NCI-H226 (cell line): ENCODE measurements at regions not wholly inside any gene's neighbourhood (a gene's known extent, or its start where the extent isn't known, plus 50 kb on each side); places are given as distances from the start of the nearest gene placed in this dataset.

ENCODE experiments used
- DNase-seq: peaks from one replicate; pipeline ENCODE4 v3.0.0-alpha.2; 2015

DNA sequence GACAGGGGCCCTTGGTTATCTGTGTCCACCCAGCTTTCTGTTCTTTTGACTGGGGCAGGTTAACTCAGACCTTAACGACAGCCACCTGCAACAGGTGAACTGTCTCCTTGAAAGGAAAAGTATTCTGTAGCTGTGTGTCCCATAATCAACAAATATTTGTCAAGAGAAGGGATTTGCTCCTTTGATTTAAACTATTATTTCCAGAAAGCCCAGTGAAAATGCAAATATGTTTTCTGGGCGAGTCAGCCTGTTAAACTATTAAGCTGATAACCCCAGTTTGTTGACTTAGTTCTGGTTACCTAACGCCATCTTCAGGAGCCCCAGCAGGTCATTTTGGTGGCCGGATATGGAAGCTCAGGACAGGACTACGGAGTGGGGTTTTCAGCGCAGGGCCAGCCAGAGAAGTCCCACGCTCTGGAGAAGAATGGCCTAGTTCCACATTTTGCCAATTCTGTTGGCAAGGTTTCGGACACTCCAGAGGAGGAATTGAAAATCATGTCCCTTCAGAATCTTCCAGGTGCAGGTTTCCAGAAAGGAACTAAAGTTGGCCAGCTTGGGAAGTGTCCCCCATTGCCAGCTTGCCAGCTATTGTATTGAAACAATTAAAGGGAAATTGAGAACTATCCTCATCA, 54.5 kb downstream of the ADRA2A start:
- no peak for DNase-seq

DNA sequence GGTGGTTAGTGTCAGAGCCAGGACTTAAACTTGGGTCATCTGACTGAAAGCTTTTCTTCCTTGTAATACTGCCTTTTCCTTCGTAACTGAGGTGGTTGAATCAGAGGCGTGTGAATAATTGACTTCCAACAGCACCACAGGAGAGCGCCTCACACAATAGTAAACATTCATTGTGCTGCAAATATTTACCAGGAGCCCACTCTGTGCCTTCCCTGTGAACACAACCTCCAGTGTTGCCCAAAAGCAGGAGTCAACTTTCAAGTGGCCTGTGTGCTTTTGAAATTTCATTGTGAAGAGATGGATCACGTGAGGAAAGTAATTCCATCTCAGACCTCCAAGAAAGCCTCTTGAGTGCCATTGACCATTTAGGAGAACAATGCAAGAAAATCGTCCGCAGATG, 60.2 kb downstream of the ADRA2A start:
- no peak for DNase-seq

DNA sequence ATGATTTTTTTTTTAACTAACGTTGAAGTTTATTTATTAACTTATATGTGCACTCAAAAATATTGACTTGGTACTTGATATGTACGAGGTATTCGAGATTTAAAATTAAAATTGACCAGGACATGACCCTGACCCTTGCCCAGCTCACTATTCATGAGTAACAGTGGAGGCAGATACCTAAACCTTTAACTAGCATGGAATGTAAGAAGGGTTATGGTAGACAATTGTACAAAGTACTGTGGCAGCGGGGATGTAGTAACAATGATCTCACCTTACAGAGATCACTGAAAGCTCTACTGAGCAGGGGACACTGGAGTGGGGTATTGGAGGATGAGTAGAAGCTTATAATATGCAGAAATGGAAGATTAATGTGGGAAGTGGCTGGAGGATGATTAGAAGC, 60.8 kb downstream of the ADRA2A start:
- no peak for DNase-seq

DNA sequence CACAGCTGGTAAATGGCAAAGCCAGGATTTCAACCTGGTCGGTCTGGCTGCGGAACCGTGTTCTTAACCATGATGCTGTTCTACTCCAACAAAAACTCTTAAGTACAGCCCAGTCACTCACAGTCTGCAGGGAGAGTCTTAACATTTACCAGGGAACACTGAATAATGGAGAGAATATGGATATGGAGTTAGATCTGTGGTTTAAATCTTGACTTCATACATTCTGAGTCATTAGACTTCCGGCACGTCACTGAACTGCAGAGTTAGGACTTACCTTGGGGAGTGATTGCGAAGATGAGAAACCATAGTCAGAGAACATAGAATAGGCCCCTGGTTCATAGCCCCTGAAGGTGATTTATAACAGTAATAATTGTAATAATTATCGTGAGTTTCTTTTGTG, 61.7 kb downstream of the ADRA2A start:
- DNase-seq, result no peak

DNA sequence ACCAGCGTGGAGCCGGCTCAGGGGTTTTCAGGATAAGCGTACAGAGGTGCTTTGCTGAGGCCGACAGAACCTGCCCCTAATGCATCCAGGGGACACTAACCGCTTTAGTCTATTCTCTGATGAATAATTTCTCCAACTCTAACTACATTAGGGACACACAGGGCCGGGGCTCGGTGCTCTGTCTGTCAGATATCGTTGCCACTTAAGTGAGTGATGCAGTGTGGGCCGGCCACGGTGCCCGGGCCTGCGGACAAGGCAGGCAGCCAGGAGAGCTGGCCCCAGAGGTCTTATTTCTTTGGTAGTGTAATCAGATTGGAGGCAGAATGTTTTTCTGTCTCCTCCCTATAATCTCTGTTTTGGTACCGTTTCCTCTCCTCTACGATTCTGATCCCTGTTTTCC, 62.7 kb downstream of the ADRA2A start:
- DNase-seq, result no peak

DNA sequence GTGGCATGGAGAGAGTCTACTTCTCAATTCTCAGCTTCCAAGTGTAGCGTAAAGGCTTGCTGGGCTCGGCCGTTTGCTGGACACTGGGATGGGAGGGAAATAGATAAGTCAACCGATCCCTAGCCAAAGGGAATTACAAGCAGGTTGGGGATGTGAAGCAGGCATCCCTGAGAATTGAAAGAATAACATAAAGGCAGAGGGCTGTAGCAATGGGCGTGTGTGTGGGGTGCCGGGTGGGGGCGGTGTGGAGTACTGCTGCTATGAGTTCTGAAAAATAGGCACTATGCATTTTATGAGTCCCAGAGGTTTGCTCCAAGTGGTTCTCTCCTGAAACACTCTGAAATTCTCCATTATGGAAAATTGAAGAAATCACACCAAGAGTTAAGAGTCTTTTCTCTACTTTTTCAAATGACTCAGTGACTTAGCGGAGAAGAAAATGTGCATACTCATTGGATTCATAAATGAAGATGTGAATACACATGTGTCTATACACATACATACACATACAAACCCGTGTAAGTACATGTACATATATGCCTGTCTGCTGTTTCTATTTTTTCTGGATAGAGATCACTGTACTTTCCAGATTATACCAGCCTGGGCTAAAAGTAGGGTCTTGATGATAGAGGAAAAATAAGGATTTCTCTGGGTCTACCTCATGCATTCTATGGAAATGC, 65.4 kb downstream of the ADRA2A start:
- DNase-seq, result no peak

DNA sequence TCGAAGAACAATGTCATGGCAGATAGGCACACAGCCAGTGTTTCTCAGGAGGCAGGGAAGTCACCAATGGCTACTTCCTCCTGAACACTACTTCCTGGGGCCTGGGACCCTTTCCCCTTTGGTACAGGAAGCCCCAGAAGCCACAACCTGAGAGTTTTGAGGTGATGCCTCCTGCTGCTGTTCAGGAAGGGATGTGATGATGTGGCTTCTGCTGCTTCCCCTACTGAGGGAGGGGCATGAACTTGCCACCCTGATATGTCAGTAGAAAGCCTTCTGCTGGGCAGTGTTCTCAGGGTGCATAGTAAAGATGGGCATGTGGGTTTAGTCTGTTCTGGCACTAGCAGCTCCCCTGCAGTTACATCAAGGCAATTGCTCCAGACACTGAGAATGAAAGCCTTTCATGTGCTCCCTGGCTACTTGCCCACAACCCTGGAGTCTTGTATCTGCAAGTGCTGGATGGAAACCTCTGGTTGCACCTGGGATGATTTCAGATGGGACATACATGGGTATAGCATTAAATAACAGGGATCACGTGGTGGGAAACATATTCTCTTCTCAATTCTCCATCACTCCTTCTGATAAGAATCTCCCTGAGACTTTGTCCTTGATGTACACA, 69.3 kb downstream of the ADRA2A start:
- no peak for DNase-seq

DNA sequence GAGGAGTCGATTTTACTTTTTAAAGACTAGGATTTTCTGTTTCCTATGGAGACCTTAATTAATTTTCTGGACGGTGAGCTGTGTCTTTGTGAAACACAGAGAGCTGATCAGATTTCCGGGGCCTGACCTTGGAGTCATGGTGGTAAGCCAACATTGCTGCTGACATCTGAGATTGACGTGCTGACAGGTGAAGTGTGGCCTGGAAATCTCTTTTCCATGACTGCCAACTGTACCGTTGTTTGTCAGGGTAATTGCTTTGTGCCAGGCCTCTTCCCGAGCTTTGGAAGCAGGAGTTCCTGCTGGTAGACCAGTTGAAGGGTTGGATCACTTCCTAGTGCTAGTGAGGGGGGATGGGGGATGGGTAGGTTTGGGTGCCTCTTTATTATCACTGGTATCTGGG, 71.2 kb downstream of the ADRA2A start:
- DNase-seq, result no peak

DNA sequence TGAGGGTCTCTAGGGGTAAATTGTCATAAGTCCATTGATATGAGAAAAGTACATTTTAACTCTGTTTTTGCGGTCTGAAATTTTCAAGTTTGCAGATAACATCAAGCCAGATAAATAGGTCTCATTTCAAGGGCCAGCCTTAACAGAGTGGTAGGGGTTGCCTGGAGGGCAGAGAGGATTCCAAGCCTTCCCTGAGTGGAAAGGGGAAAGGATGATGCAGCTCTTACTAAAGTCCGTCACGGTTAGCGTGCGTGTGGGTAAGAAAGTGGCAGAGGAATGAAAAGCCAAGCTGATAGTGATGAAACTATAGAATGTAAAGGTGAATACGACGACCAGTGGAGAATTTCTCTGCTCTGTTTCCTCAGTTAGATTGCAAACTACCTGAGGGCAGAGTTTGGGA, 71.6 kb downstream of the ADRA2A start:
- DNase-seq, result no peak

DNA sequence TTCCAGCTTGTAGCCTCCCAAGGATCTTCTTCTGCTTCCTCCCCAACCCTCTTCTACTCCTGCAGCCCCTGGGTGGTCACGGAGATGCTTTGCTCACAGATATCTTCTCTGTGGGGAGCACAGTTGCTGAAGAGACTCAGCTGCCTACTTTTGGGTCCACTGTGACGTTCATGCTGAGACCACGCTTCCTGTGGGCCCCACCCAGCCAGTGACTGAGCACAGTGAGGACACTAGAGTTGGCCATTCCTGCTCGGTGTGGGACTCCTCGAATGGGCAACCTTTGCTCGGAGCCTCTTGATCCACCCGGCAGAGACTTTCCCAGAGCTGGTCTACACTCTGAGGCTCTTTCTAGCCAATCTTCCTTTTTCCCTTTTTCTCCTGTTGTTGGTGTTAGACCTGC, 73.9 kb downstream of the ADRA2A start:
- DNase-seq, result no peak

DNA sequence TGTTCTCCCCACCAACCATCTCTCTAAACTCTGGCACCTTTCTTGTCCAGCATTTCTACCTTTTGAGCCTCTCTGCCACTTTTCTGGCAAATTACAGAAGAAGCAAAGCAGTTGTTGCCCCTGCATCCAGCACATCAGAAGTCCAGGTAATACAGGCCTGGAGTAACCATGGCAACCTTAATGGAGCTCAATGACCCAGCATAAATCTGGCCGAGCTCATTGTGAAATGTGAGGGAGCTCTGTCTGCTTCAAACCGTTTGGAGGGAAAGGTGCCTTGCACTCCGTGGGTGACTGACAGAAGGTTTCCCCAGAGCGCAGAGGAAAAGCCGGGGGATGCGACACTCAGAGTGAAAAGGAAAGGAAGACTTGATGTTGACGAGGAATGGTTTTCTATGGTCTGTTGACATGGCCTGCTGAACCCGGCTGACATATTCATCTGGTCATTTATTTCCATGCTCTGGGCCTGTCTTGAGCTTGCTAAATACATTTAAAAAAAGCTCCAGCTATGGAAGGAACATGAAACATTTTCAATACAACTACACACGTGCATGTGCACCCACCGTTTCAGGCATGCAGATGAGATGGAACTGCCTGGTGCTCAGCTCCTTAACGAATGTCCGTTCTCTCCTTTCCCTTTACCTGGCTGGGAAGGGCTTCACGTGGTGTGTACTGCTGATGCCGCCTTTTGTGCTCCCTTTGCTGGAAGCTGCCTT, 74.9 kb downstream of the ADRA2A start:
- no peak for DNase-seq

DNA sequence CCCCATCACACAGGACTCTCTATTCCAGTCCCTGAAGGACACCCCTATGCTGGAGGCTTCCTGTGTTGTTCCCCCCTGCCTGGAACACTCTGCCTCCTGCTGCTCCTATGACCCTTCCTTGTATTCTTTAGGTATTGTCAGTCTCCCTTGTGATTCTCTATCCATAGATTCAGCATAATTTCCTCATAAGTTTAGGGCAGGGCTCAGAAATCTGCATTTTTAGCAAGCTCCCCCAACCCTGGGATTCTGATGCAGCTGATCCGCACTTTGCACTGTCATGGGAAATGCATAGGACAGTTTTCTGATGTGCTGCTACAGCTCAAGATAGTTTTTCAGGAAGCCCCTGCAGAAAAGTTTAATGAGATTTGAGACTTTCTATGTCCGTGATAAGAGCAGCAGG, 79.9 kb downstream of the ADRA2A start:
- DNase-seq, result no peak

DNA sequence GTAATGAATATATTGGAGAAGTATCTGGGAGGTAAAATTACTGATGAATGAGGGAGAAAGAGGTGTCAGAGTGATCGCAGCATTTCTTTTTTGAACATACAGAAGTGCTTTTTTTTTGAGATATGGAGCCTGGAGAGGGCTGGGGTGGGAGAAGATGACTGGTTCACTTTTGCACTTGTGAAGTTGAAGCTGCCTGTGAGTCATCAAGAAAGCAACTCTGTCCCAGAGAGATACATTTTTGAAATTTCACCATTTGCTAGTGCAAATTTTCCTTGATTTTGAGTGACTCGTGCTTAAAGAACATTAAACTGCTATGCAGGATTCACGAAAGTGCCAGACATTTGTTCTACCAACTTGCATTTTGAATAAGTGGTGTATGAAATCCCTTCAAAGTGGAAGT, 81.8 kb downstream of the ADRA2A start:
- no peak for DNase-seq

DNA sequence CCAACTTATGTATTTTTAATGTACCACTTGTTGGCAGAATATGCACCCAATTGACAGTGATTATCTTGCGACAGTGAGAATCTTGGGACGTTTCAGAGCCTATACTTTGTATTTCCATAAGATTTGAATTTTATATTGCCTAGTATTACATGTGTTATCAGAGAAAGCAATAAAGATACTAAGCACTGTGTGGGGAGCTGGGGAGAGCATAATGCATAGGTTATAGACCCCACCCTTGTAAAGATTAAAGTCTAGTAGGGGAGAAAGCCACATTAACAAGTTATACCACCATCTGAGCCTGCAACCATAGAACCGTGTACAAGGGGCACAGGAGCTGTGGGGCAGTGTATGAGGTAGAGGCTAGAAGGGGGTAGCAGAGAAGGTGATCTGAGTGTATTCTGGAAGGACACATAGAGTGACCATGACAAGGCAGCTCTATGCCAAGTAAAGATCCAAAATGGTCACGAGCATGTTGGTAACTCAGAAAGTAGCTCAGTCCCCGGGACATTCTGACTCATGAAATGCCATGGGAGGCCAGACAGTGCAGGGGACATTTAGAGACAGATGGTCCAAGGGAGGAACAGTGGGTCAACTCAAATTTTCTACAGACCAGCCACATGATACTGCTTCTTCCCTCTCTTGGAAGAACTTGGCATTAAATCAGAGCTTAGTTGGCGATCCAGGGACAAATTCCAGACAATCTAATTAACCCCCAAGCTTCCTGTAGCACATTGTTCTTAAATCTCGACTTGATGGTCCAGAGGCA, 84.5 kb downstream of the ADRA2A start:
- DNase-seq, result no peak

DNA sequence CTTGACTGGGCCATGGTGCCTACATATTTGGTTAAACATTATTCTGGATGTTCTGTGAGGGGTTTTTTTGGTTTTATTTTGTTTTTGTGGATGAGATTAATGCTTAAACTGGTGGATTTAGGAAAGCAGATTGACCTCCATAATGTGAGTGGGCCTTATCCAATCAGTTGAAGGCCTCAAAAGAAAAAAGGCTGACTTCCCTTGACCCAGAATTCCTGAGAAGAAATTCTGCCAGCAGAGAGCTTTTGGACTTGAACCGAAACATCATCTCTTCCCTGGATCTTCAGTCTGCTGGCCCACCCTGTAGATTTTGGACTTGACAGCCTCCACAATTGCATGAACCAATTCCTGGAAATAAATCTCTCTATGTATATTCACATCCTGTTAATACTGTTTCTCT, 94.4 kb downstream of the ADRA2A start:
- DNase-seq, result no peak

DNA sequence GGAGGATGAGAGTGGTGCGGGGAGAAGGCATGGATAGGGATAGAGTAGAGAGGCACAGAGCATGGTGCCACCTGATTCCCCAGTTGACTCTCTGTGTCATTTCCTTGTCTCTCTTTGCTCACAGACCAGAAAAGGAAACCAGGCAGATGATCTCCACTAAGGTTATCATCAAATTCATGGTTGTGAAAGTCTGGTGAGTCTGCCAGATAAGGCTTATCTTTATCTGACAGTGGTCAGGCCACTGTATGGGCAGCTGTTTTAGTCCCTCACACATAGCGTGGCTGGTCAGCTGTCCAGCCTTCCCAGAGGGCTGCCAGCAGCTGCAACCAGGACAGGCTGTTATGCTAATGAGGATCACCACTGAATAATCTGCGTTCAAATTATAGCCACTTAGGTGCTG, 99.0 kb downstream of the ADRA2A start:
- no peak for DNase-seq

DNA sequence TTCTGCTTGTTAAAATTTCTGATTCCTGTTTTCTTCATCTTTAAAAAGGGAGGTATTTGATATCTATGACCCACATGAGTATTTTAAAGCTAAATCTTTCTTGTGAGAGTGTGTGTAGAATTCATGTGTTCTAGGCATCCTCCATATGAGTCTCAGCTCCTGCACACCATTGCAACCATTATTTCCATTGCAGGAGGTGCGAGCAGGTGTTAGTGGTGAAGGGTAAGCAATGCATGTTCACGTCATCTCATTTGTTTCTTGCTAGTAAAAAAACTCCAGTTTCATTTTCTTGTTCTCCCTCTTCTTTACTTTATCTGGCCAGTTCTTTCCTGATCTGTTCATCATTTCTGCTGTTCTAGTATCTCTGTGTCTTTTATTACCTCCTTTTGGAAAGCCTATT, 100.5 kb downstream of the ADRA2A start:
- no peak for DNase-seq

DNA sequence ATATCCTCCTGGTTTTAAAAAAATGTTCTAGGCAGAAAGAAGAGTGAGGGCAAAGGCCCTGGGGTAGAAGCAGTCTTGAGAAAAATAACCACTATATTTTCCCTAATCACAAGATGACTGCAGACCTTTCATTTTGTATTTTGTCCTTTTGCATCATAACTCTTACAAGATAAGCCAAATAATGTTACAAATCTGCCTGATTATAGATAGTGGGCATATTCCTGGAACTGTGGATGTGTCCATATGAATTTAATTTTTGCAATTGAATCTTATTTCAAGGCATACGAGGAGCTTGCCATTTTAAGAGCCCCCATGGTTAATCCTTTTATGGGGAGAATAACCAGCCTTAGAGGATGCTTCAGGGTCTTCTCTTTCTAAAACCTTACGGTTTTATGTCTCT, 102.7 kb downstream of the ADRA2A start:
- no peak for DNase-seq

DNA sequence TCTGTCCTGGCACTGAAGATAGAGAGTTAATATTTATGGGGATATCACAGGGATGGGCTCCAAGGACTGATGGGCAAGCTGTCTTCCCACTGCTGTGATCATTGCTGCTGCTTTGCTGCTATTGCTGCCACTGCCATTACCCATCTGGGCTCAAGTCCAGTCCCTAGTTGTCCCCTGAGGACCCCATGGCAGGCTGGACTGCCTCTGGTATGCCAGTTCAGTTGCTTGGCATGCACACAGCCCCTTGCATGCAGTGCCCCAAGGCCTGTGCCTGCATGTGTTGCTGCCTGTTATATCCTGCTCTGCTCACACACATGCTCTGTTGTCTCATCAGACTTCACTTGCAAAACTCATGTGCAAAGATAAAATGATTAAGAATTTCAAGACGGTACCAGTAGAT, 109.5 kb downstream of the ADRA2A start:
- no peak for DNase-seq

DNA sequence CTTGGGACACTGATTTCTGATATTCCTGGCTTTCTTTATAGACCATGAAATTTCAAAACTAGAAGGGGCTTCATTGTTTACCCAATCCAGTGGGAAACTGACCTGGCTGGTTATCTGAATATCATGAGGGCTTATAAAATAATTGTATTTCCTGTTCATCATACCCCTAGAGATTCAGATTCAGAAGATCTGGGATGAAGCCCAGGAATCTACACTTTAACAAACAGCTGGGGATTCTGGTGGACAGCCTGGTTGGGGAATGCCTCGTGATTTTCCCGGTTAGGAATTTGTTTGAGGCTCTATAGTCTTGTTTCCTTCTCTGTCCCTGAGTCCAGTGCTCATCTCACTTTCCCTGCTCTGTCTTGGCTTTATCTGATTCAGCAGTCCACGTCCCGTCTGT, 110.3 kb downstream of the ADRA2A start:
- no peak for DNase-seq

DNA sequence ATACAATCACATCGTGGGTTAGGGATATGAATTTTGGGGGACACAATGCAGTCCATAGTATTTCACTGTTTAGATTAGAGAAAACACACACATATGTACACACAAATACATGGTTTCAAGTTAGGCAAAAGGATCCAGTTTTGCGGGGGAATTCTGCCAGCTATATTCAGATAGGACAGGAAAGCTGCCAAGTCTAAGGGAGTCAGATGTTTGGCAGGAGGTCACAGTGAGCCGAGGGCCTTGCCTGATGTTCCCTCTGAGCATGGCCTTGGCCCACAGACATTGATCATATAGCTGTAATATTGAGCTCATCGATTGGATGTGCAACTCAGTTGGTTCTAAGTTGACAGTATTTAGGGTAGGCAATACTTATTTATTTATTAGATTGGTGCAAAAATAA, 122.8 kb downstream of the ADRA2A start:
- DNase-seq, result no peak

DNA sequence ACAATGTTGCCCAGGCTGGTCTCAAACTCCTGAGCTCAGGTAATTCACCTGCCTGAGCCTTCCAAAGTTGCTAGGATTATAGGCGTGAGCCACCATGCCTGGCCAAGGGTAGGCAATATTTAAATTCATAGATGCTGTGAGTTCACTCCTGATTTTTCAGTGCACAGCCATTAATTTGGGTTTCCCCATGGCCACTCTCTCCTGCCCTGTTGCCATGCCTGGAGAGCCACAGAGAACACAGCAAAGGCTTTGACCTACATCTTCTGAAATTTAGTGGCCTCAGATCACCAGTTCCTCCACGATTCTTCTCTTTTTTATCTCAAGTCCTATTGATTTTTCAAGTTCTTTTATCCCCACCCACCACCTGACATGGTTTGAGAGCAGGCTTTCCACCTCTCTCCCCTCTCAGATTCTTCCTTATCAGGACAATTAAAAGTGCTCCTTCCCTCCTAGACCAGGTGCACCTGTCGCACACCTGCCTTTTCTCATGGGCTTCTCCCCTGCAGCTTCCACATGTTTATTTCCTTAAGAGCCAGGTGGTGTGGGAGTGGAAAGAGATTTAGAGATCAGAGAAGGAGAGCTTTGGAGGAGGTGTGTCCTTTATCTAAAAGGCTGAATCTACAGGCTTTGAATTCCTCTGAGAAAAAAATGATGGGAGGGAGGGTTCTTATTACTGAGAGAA, 123.8 kb downstream of the ADRA2A start:
- no peak for DNase-seq

DNA sequence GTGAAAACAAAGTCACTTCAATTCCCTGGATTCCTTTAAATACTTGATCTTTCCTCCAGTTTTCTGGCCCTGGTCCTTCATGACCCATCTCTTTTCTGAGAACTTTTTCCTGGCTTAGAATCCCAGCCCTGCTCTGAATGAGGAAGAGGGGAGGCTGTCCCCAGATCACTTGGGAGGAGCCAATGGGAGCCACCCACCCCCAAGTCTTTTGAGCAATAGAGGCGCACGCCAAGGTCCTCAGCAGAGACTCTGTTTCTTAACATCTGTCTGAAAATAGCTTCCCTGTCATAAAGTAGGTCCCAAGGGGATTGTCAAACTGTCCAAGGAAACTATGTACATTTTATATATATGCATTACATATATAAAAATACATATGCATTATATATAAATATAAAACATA, 126.8 kb downstream of the ADRA2A start:
- no peak for DNase-seq
